ENCODE measurements at regions not wholly inside any gene's neighbourhood (a gene's known extent, or its start where the extent isn't known, plus 50 kb on each side); places are given as distances from the start of the nearest gene placed in this dataset.
A peak's percentile ranks its signal among the peaks of the same experiment; 100 is the strongest.

GRCh38 chr3:178257491-178257890 is 278.7 kb upstream of the KCNMB2 start:
- H3K4me1 ChIP-seq (ENCODE audit: insufficient read depth, low read length, poor library complexity, severe bottlenecking) = peaks cover 39% of the 10 kb centered on the region
- no peaks in the 10 kb centered on the region; the same call in 1 of the 2 replicates for H3F3A ChIP-seq (ENCODE audit: low read depth)
- H4K20me1 ChIP-seq (ENCODE audit: insufficient read depth, low read length, poor library complexity, severe bottlenecking) = no peaks in the 10 kb centered on the region
- no peak overlapping the region for H3K4me3 ChIP-seq (ENCODE audit: low read length, poor library complexity, severe bottlenecking)
- no peaks in the 10 kb centered on the region for H3K36me3 ChIP-seq (ENCODE audit: insufficient read depth, low read length)
- no peak overlapping the region for H3K9ac ChIP-seq (ENCODE audit: low read depth, low read length, poor library complexity, severe bottlenecking)
- H2AFZ ChIP-seq (ENCODE audit: low read length) = peak overlapping the region; percentile 39; the same call in 1 of the 2 replicates
- no peaks in the 10 kb centered on the region for H3K9me3 ChIP-seq (ENCODE audit: insufficient read depth, low read depth, low read length)
- H3K79me2 ChIP-seq (ENCODE audit: insufficient read depth, low read length) = no peaks in the 10 kb centered on the region
- TF ChIP-seq EZH2phosphoT487 (IDR thresholded peaks at IDR 0.05; ENCODE audit: borderline replicate concordance) (no peak), CTCF (conservative IDR thresholded peaks at IDR 0.05; ENCODE audit: low read length) (no peak)
- no peaks in the 10 kb centered on the region for H3K9me2 ChIP-seq (replicated peaks; ENCODE audit: low read depth, low read length)
- no peaks in the 10 kb centered on the region for H3K27me3 ChIP-seq (ENCODE audit: insufficient read depth, low read length, poor library complexity, severe bottlenecking)
- no peak overlapping the region for H3K4me2 ChIP-seq (ENCODE audit: low read depth, low read length, poor library complexity, severe bottlenecking)

GRCh38 chr3:178258121-178258520 is 278.1 kb upstream of the KCNMB2 start:
- H3K4me3 ChIP-seq (ENCODE audit: low read length, poor library complexity, severe bottlenecking) = no peak overlapping the region
- no peaks in the 10 kb centered on the region for H3K36me3 ChIP-seq (ENCODE audit: insufficient read depth, low read length)
- no peaks in the 10 kb centered on the region for H3K9me2 ChIP-seq (replicated peaks; ENCODE audit: low read depth, low read length)
- no peak for TF ChIP-seq EZH2phosphoT487 (IDR thresholded peaks at IDR 0.05; ENCODE audit: borderline replicate concordance)
- TF ChIP-seq CTCF (conservative IDR thresholded peaks at IDR 0.05; ENCODE audit: low read length) = no peak
- no peak overlapping the region for H2AFZ ChIP-seq (ENCODE audit: low read length)
- no peaks in the 10 kb centered on the region for H4K20me1 ChIP-seq (ENCODE audit: insufficient read depth, low read length, poor library complexity, severe bottlenecking)
- H3K4me2 ChIP-seq (ENCODE audit: low read depth, low read length, poor library complexity, severe bottlenecking) = no peak overlapping the region
- H3F3A ChIP-seq (ENCODE audit: low read depth) = no peaks in the 10 kb centered on the region; the same call in 1 of the 2 replicates
- H3K27me3 ChIP-seq (ENCODE audit: insufficient read depth, low read length, poor library complexity, severe bottlenecking) = no peaks in the 10 kb centered on the region
- H3K4me1 ChIP-seq (ENCODE audit: insufficient read depth, low read length, poor library complexity, severe bottlenecking) = peaks cover 43% of the 10 kb centered on the region
- no peaks in the 10 kb centered on the region for H3K9me3 ChIP-seq (ENCODE audit: insufficient read depth, low read depth, low read length)
- no peaks in the 10 kb centered on the region for H3K79me2 ChIP-seq (ENCODE audit: insufficient read depth, low read length)
- no peak overlapping the region for H3K9ac ChIP-seq (ENCODE audit: low read depth, low read length, poor library complexity, severe bottlenecking)

- Histone ChIP-seq H3K79me2 (ENCODE audit: insufficient read depth, low read length) (no peaks in the 10 kb centered on the region), H4K20me1 (ENCODE audit: insufficient read depth, low read length, poor library complexity, severe bottlenecking) (no peaks in the 10 kb centered on the region), H3K9me3 (ENCODE audit: insufficient read depth, low read depth, low read length) (no peaks in the 10 kb centered on the region), H2AFZ (ENCODE audit: low read length) (no peak overlapping the region), H3K36me3 (ENCODE audit: insufficient read depth, low read length) (no peaks in the 10 kb centered on the region), H3K4me2 (ENCODE audit: low read depth, low read length, poor library complexity, severe bottlenecking) (no peak overlapping the region), H3K27me3 (ENCODE audit: insufficient read depth, low read length, poor library complexity, severe bottlenecking) (no peaks in the 10 kb centered on the region), H3K9ac (ENCODE audit: low read depth, low read length, poor library complexity, severe bottlenecking) (no peak overlapping the region), H3K4me1 (ENCODE audit: insufficient read depth, low read length, poor library complexity, severe bottlenecking) (peaks cover 51% of the 10 kb centered on the region), H3K4me3 (ENCODE audit: low read length, poor library complexity, severe bottlenecking) (no peak overlapping the region), H3F3A (ENCODE audit: low read depth) (no peaks in the 10 kb centered on the region; the same call in 1 of the 2 replicates), H3K9me2 (replicated peaks; ENCODE audit: low read depth, low read length) (no peaks in the 10 kb centered on the region)
- TF ChIP-seq CTCF (conservative IDR thresholded peaks at IDR 0.05; ENCODE audit: low read length) (no peak), EZH2phosphoT487 (IDR thresholded peaks at IDR 0.05; ENCODE audit: borderline replicate concordance) (no peak)
These were observed 276.5 kb upstream of the KCNMB2 start for GRCh38 chr3:178259703-178260102.

Data from Loucy (cell line).